HG03565 (cell line): ENCODE measurements at regions not wholly inside any gene's neighbourhood (a gene's known extent, or its start where the extent isn't known, plus 50 kb on each side); places are given as distances from the start of the nearest gene placed in this dataset.

Experiments
- ATAC-seq: cut with Tn5 transposase; IDR thresholded peaks from one replicate; pipeline ENCODE4 v1.9.1; 2021; ENCODE audit warnings: mild to moderate bottlenecking, moderate library complexity; ENCODE audit not compliant: unreplicated experiment

DNA sequence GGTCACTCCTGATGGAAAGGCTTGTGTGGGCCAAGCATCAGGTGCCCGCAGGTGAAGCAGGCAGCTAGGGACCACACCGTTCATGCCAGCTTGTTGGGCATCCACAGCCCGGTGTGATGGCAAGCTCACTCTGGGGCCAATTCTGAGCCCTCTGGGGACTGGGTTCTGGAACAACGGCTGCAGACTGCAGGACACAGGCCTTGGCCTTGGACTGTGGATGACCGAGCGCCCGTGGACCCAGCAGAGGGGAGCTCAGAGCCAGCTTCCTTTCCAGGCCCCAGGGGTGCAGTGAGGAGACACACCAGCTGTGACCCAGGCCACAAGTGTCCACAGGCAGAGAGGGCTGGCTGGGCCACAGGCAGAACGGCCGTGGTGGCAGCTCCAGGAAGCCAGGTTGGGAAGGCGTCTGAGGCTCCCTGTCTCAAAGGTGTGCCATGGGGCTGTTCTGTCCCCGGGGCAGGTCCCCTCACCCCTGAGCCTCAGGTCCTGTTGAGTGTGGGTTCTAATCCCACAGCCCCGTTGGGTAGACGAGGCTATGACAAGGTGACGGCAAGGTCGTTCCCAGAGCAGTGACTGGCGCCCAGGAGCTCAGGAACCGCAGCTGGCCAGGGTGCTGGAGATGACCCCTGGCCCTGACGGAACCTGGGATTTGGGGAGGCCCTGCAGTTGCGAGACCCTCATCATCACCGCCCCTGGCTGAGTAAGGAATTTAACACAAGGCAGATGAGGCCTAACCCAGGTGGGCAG is 1079.4 kb downstream of the BRD1 start:
- no peak for ATAC-seq

DNA sequence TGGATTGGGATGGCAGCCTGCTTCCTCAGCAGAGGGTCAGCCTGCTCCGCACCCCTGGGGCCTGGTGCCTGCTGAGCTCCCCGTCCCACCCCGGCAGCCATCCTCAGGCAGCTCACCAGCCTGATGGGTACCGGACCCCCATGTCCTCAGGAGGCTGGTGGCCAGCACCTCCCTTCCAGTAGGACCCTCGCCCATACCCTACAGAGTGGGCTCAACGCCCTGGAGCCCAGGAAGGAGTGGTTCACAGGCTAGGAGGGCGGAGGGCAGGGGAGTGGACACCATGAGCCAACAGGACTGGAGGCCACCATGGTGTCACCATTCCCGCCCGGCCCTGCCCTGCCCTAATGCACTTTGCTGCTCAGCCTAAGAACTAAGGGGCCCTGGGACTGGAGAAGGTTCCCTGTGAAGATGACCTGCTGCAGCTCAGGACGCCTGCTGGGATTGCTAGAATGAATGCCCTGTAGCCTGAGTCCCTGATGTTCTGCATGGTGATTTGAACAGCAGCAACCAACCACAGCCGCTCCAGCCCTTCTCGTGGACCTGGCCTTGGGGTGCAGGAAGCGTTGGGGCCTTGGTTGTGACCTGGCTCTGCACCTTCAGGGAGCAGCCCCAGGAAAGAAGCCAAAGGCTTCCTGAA is 1080.8 kb downstream of the BRD1 start:
- no peak for ATAC-seq

DNA sequence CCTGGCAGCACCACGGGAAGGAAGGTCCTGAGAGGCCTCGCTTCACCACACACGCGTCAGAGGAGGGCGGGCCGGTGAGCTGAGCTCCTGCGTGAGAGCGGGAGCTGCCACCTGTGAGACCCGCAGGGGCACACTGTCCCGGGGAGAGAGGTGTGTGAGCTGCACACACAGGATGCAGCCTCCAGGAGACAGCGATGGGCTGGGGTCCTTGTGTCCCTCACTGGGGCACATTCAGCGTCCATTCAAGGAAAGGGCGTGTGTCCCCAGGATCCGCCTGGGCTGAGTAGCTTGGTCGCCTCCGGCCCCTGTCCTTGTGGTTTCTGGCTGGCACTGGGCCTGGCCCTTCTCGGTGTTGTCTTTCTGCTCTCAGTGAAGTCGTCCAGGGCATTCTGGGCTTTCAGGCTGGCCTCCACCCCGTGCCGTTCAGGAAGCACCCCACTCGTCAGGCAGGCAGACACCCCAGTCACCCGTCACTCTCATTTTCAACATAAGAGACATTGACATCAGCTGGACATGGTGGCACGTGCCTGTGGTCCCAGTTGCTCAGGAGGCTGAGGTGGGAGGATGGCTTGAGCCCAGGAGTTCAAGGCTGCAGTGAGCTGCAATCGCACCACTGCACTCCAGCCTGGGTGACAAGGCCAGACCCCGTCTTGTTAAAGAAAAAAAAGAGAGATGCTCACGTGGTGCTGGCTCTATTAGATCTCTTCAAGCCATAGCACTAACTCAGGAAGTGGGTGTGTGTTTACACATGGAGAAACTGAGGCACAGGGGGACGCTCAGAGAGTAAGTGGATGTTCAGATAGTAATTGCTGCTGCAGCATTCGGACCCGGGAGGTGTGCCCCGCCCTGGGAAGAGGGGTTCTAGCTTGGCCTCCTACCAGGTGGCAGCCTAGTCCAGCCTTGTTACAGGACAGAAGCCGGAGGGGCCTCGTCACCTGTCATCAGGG is 1081.6 kb downstream of the BRD1 start:
- no peak for ATAC-seq

DNA sequence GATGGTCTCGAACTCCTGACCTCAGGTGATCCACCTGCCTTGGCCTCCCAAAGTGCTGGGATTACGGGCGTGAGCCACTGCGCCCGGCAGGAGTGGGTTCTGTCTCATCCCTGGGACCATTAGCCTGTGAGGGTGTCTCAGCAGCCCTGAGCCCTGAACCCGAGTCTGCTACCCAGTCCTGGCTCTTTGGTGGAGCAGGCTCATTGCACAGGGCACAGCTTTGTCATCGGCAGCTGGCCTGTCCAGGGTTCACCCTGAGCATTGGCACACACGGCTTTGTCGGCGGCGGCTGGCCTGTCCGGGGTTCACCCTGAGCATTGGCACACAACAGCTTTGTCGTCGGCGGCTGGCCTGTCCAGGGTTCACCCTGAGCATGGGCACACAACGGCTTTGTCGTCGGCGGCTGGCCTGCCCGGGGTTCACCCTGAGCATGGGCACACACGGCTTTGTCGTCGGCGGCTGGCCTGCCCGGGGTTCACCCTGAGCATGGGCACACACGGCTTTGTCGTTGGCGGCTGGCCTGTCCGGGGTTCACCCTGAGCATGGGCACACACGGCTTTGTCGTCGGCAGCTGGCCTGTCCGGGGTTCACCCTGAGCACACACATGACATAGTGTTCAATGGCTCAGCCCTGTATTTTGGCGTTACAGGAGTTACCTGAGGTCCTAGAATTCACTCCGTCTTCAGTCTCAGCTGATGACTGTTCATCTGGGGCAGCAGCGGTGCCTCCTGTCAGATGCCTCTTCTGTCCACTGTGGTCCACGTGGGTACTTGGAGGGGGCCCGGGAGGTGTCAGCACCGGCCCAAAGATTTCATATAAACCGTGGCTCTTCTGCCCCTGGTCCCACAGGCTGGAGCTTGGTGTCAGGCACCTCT is 1082.5 kb downstream of the BRD1 start:
- no peak for ATAC-seq

DNA sequence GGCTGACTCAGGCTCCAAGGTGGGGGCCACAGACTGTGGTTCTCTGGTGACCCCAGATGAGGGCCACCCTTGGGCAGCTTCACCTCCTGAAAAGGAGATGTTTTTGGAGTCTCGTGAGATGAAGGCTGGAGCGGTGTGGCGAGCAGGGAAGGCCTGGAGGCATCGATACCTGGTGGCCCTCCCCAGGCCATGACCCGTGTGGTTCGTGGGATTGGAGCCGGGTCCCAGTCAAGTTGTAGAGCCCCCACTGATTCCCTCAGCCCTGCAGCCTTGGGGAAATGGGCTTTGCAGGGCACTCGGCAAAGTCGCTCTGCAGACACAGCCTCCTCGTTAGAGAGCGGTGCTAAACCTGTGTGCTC is 1083.4 kb downstream of the BRD1 start:
- no peak for ATAC-seq

DNA sequence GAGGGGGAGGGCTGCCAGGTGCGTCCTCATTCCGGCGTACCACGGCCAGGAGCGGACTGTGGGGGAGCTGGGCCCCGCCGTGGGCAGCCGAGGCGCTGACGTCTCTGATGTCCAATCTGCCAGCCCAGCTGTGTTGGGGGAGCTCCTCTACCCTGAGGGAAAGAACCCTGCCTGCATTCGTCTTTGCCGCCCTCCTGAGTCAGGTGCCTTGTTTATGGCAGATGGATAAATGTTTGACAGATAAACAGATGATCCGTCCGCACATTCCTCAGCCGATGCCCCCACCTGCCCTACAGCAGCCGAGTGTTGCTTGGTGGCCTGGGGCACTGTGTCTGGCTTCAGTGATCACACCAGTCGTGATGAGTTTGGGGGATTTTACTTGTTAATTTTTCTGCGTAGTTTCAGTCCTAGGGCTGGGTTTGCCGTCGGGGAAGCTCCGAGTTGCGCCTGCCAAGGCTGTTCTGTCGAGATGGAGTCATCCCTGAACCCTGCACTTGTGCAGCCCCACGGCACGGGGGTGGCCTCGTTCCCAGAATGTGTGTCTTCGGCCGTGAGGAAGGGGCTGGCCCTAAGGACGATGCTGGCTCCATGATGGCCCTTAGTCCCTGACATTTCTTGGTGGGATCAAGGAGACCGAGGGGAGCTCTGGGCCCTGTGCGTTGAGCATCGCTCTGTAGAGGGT is 1083.9 kb downstream of the BRD1 start:
- no peak for ATAC-seq

DNA sequence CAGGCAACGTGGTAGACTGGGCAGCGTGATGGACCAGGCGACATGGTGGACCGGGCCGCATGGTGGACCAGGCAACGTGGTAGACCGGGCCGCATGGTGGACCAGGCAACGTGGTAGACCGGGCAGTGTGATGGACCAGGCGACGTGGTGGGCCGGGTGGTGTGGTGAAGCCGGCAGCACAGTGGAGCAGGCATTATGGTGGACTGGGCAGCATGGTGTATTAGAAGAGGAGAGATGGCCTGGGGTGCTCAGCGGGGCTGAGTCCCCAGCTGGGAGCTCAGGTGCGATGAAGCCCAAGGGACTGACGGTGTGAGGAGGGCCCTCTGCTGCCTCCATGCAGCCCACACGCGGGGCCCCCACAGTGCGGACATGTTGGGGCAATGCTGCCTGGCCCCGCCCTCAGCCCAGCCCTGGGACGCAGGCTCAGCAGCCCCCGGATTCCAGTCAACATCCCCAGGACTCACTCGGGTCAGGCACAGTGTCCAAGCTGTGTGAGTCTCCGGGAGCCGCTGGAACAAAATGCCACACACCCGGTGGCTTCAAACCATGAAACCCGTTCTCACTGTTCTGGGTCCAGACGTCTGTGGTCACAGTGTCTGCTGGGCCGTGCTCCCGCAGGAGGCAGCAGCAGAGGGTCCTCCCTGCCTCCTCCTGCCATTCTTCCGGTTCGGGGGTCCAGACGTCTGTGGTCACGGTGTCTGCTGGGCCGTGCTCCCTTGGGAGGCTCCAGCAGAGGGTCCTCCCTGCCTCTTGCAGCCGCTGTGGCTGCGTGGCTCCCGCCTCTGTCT is 1084.9 kb downstream of the BRD1 start:
- ATAC-seq: no peak

DNA sequence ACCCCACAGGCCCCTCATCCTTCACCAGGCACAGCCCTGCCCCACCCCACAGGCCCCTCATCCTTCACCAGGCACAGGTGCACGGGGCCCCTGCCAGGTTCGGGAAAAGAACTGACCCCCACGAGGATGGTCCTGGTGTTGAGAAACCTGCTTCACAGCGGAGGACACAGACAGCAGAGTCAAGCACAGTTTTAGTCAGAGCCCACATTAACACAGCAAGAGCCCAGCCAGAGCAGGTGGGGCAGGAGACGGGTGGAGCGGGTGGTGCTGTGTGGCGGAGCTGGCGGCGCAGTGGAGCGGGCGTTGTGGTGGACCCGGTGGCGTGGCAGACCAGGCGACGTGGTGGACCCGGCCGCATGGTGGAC is 1085.5 kb downstream of the BRD1 start:
- ATAC-seq: no peak

DNA sequence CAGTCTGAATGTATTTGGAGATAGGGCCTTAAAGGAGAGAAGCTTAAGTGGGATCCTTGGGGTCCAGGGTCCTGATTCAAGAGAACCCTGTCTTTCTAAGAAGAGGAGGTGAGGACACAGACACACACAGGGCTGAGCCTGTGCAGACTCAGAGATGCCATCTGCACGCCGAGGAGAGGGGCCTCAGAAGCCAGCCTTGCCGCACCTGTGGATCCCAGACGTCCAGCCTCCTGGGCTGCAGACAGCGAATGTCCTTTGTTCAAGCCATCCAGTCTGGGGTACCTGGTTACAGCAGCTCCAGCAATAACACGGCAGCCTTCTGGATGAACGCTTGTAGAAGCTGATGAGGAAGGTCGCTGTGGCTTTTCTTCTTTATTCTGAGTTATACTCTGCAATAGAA is 1086.1 kb downstream of the BRD1 start:
- no peak for ATAC-seq

DNA sequence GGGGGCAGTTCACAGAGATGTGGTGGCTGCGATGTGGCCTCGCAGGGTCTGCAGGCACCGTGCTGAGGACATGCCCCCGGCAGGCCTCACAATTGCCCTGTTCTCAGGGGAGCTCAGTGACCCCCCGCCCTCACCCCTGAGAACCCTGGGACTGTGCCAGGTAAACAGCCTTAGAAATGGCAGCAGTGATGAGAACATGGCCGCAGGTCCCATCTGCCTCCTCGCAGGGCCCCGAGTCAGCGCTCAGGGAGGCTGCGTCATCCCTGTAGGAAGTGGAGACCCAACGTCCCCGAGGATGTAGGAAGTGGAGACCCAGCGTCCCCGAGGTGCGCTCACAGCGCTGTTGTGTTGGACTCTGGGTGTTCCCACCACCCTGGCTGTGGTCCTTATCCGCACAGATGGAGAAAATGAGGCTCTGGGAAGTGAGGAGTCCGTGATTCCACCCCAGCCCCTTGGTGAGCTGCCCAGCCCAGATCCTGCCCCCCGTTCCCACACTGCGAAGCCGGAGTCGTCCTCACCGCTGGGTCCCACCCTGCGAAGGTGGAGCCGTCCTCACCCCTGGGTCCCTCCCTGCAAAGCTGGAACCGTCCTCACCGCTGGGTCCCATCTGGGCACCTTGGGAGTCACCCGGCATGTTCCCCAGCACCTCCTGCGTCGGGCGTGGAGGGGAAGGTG is 1086.8 kb downstream of the BRD1 start:
- ATAC-seq: no peak

DNA sequence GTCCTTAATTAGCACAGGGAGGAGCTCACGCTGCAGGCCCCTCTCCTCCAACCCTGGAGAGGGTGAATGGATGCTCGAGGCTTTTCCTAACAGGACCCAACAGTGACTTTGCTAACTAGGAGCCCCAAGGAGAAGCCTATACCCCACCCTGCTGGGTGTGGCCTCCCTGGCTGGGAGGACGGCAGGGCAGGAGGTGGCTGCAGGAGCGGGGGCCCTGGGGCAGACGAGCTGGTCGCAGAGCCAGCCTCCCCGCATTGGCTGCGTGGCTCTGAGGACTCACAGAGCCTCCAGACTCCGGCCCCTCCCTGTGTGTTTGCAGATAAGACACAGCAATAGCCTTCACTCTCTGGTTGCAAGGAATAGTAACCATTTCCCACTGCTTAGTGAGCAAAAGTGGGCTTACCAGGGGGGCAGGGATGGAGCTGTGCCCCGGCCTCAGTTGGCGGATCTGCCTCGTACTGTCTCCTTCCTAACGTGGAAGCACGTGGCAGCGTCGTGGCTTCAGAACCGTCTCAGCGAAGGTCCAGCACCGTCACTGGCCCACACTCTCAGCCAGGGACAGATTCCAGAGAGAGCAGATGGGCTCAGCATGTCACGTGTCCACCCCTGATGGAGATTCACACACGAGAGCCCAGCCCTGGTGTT is 1087.5 kb downstream of the BRD1 start:
- no peak for ATAC-seq

DNA sequence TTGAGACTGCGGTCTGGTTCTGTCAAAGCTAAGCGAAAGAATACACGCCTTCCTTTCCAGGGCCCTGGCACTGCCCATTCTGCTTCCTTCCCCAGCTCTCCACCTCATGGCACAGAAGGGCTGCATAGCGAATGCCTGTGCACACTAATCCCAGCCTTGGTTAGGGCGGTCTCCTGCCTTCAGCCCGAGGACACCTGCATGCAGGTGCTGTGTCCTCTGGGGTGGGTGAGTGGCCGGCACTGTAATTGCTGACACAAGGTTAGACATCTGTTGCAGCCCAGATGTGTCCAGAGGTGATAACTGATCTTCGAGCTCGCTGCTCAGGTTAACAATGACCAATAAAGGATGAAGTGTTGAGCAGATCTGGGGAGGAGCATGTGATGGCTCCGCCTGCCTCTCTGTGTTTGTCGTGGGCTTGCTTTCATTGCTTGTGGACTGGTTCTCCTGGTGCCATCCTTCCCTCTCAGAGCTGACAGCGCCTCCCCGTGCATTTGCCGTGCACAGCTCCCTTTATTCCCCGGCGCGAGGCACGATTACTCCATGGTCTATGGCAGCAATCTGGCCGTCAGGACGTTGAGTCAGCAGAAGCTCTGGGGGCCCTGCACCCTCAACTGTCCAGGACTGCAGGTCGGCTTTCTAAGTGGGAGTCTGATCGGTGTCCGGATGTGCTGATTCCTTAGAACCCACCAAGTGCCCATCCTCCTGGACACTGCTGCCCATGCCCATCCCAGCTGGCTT is 1088.2 kb downstream of the BRD1 start:
- no peak for ATAC-seq

DNA sequence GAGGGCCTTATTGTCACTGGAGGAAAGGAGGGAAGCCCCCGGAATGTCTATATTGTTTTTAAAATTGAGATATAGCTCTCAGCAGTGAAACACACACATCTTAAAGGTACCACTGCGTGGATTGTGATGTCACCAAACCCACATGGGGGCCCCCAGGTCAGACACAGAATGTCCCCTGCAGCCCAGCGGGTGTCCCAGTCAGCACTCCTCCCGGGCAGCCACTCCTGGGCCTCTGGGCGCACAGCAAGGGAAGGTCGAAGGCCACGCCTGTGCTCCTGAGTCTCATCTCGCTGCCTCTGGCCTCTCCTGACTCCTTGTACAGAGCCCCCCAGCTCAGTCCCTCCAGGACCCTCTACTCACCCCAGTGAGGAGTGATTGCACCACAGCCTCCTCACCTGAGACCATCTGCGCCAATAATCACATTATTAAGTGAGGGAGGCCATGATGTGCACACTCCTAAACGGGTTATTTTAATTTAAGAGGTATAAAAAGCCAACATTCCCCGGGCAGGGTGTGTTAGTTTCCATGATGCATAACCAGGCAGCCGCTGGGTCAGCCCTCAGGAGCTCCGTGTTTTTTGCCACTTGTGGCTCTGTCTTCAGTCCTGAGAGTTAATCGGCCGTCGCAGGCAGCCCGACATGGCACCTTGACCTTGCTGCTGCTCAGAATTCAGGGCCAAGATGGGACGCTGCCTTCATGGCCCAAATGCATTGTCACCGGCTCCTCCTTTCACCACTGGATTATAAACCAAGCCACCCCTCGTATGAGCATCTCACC is 1089.3 kb downstream of the BRD1 start:
- ATAC-seq: no peak

DNA sequence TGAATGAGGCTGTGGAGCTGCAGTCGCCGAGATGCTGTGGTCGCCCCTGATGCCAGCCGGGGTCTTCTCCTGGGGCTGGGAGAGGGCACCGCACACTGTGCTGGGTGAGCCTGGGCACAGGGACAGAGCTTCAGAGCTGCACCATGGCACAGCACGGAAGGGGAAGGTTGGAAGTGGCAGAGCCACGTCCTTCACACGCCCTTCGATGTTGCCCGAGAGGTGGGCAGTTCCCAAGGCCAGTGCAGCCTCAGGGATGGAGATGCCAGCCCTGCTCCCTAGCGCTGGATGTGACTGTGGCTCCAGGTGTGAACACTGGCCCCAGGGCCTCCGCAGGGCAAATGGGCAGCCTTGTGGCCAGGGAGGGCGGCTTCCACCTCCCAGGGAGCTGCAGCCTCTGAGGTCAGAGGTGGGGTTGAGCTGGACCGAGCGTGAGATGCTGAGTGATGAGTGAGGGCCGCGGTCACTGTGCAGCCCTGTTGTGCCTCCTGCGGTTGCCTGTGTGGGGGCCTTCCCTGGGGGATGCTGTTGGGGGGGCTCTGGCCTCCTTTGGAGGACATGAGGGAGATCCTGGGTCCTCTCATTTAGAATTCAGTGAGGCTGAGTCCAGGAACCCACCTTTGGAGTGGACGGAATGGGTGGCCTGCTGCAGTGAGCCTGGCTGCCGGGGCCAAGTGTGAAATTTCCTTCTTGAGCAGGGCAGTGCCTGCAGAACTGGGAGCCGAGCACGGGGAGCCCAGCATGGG is 1090.0 kb downstream of the BRD1 start:
- ATAC-seq: no peak

DNA sequence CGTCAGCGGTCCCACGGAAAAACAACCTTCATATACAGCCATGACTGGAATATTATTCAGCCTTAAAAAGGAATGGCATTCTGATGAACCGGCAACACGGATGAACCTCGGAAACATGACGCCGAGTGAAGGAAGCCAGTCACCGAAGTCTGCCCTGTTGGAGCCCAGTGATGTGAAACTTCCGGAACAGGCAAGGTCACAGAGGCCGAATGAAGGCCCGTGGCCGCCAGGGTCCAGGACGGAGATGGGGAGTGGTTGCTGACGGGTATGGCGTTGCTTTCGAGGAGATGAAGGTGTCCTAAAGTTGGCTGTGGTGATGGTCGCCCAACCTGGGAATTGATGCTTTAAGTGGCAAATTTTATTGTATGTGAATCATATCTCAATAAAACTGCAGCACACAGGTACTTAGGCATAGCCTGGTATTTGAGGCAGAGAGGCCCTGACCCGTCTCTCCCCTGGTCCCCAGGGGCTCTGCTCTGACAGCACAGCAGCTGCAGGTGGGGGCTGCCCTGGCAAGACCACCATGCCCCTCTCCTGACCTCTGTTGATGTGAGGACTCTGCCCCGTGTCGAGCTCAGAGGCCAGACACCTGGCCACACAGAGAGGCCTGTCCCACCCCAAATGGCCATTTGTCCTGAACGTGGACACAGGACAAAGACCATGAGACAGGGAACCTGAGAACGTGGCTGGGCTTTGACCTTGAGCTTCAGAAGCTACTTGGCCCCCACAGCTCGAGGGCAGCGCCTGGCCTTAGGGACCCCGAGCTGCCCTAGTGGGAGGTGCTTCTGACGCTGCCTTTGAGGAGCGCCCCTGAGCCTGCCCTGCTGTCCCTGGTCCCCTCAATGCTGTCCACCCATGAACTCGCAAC is 1090.8 kb downstream of the BRD1 start:
- ATAC-seq: no peak
